ENCODE measurements at regions not wholly inside any gene's neighbourhood (a gene's known extent, or its start where the extent isn't known, plus 50 kb on each side); places are given as distances from the start of the nearest gene placed in this dataset.
"Not testable (repeated sequence)": the region's sequence is repeated elsewhere in the genome, so short reads cannot be mapped to it uniquely, and the experiment has no call there.

DNA sequence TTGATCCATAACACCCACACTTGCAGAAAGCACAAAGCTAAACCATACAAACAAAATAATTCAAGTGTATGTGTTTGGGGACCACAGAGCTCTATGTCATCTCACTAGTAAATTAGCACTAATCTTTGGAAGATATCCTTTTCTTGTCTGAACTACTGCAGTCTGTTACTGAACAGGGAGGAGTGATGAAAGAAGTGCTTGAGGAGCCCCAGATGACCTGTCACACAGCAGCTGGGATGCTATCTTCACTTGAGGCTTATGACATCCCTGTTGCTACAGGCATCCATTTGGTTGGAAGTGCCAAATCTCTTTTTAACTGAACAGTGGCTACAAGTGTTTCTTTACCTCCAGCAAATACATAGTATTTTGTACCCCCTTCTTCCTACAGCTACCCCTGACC, 386.3 kb upstream of the CHAC2 start:
- DNase-seq (ENCODE audit: low read depth in 3 of 3, low spot score in 2 of 3): no peak

DNA sequence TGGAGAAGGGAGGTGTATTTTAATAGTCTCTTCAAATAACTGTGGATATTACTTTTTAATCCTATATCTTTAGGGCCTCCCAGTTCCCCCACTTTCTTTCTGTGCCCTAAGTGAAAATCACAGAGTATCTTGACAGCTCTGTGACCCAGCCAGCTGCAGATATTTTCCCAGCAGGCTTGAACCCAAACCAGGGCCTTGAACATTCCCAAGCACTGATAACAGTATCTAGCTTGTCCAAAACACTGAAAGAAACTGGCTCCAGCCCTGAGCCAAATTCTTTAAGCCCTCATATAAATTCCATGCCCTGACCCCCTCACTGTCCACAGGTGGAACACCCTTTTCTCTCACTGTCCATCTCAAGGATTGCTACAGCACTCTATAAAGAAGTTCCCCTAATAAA, 388.1 kb upstream of the CHAC2 start:
- DNase-seq (ENCODE audit: low read depth in 3 of 3, low spot score in 2 of 3): no peak

DNA sequence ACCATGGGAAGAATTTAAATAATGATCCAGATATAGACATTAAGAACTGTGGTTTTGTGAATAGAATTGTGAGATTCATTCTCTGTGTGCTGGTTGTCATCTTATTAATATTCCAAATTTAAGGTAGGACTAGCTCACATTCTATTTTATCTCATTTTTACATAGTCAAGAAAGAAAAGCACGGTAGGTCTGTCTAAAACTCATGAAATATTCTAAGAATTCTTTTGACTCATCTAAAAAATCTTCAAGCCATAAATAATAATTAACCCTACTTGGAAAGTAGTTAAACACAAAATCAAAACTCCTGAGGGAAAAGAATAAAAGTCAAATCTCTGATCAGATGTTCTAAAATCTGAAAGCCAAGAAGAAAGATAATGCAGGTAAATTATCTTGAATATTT, 388.8 kb upstream of the CHAC2 start:
- no peak for DNase-seq (ENCODE audit: low read depth in 3 of 3, low spot score in 2 of 3)

DNA sequence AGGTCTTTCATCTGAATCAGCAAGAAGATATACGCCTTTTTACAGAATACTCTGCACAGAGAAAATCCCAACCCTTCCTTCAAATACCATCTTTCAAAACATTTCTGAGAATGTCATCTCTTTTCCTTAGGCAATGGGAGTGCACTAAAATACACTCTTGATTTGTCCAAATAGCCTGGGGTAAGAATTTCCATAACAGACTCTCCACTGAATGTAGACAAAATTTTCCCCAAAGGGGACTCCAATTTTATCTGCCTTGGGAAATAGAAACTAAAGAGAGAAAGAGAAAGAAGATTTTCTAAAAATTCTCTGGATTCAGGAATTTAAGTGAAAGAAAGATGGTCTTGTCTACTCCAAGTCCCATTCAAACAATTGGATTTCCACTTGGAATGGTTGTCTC, 394.5 kb upstream of the CHAC2 start:
- DNase-seq (ENCODE audit: low read depth in 3 of 3, low spot score in 2 of 3): no peak

DNA sequence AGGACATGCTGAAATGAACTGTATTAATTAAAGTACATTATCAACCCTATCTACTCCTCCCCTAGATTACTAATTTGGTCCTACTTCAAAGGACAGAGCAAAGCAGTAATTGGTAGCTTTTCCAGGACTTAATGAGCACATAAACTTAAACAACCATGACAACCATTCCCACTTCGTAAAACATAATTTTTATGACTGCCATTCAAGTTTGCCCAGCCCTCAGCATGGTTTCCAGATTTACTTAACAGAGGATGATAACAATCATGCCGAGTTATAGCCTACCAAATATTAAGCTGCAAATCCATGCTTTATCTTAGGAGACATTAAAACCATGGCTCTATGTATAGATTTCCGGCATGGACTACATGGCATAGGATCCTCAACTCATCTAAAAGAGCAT, 401.1 kb upstream of the CHAC2 start:
- no peak for DNase-seq (ENCODE audit: low read depth in 3 of 3, low spot score in 2 of 3)

DNA sequence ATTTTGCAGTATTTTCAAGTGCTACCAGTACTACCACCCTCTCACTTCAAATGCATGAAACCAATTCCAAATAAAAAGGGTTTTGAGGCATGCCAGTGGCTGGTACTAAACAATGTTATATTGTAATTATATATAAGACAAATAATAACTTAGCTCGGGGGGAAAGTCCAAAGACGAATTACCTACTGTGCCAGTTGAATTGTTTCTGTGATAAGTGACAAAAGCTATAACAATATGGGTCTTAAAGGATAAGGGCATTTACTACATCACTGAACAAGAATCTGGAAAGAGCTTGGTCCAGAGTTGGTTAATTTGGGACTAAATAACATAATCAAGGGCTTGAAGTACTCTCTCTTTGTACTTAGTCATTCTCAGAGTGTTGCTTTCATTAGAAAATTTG, 404.7 kb upstream of the CHAC2 start:
- no peak for DNase-seq (ENCODE audit: low read depth in 3 of 3, low spot score in 2 of 3)

DNA sequence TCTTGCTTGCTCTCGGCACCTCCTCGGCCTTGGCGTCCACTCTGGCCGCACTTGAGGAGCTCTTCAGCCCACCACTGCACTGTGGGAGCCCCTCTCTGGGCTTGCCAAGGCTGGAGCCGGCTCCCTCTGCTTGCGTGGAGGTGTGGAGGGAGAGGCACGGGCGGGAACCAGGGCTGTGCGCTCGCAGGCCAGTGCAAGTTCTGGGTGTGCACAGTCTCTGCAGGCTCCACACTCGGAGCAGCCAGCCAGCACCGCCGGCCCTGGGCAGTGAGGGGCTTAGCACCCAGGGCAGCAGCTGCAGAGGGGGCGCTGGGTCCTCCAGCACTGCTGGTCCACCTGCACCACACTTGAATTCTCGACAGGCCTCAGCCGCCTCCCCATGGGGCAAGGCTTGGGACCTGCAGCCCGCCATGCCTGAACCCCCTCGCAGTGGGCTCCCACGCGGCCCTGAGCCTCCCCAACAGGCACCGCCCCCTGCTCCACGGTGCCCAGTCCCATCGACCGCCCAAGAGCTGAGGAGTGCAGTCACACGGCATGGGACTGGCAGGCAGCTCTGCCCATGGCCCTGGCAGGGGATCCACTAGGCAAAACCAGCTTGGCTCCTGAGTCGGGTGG, 411.2 kb upstream of the CHAC2 start:
- no peak for DNase-seq (ENCODE audit: low read depth in 3 of 3, low spot score in 2 of 3)

DNA sequence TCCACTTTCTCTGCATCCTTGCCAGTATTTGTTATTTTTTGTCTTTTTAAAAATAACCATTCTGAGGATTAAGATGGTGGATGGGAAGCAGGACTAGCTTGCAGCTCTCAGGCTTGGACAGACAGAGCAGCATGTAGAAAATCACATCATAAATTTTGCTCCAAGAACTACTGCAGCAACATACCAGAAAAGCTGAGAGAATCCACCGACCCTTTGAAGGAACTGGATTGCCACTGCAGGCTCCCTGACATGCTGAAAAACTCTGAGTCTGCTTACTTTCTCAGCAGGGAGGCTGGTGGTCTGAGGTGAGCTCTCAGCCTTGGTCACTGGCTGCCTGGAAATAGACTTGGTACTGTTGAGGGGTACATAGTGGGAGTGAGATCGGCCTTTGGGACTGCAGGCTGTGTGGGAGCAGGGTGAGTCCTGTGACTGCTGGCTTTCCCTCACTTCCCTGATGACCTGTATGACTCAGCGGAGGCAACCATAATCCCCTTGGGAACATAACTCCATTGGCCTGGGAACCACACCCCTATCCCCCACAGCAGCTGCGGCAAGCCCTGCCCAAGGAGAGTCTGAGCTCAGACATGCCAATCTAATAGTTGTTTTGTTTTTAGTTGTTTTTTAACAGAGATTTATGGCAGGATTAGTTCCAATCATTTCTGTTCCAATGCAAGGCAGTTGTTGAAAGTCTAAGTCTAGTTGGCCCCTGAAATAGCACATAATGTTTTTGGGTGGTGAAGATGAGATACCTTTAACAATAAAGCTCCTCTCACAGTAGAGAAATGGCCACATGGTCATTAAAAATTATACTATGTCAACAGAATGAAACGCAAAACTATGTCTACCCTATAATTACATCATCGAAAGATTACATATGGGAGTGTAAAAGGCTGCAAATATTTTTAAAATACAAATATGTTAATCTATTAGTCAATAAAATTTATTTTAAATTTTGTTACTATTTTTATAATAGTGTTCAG, 414.2 kb upstream of the CHAC2 start:
- DNase-seq (ENCODE audit: low read depth in 3 of 3, low spot score in 2 of 3): no peak

DNA sequence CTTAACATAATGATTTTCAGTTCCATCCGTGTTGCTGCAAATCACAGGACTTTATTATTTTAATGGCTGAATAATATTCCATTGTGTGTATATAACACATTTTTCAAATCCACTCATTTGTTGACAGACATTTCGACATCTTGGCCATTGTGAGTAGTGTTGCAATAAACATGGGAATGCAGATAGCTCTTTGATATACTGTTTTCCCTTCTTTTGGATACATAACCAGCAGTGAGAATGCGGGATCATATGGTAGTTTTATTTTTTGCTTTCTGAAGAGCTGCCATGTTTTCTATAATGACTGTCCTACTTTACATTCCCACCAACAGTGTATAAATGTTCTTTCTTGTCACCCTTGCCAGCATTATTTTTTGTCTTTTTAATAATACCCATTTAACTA, 420.3 kb upstream of the CHAC2 start:
- no peak for DNase-seq (ENCODE audit: low read depth in 3 of 3, low spot score in 2 of 3)

DNA sequence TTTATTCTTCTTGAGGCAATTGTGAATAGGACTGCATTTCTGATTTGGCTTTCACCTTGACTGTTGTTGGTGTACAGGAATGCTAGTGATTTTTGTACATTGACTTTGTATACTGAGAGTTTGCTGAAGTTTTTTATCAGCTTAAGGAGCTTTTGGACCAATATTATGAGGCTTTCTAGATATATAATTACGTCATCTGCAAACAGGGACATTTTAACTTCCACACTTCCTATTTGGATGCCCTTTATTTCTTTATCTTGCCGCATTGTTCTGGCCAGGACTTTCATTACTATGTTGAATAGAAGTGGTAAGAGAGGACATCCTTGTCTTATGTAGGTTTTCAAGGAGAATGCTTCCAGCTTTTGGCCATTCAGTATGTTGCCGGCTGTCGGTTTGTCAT, 425.4 kb upstream of the CHAC2 start:
- no peak for DNase-seq (ENCODE audit: low read depth in 3 of 3, low spot score in 2 of 3)

DNA sequence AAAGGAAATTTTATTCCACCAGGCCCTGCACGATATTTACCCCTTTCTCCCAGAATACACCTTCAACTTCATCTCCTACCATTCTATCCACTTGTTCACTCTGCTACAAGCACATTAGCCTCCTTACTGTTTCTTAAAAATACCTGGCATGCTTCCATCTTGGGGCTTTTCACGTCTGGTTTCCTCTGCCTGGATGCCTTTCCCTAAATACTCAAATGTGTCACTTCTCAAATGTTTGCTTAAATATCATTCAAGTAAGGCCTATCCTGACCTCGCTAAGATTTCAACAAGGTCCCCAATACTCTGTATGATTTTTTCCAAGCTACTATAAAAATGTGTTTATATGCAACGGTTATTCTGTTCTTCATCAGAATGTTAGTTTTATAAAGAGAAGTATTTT, 433.0 kb upstream of the CHAC2 start:
- no peak for DNase-seq (ENCODE audit: low read depth in 3 of 3, low spot score in 2 of 3)

DNA sequence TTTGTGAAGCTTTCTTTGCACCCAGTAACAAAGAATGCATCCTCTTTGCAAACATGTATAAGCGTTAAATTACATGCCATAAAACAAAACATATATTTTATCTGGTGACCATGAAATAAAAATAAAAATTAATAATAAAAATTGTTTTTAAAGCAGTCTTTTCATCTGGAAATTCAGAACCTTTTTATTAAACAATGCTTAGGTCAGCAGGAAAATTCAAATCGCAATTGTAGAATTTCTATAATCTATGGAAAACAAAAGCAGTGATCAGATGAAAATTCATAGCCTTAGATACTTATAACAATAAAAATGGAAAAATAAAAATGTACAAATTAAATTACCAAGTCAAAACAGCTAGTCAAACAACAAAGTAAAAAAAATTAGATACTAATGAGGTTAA, 435.9 kb upstream of the CHAC2 start:
- no peak for DNase-seq (ENCODE audit: low read depth in 3 of 3, low spot score in 2 of 3)

DNA sequence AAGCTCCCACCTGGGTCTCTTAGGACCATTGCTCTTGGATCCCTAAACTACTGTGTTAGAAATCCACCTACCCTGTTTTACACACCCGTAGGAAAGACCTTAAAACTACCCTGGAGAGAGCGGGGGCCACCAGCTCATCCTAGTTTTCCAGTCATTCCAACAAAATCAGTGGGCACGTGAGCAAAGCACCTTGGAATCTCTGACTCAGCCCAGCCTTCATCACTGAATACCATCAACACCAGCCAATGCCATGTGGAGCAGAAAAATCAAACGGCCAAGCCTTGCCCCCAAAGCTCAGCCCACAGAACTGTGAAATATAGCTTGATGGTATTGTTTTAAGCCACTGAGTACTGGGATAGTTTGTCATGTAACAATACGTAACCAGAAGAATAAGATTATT, 449.7 kb upstream of the CHAC2 start:
- no peak for DNase-seq (ENCODE audit: low read depth in 3 of 3, low spot score in 2 of 3)

DNA sequence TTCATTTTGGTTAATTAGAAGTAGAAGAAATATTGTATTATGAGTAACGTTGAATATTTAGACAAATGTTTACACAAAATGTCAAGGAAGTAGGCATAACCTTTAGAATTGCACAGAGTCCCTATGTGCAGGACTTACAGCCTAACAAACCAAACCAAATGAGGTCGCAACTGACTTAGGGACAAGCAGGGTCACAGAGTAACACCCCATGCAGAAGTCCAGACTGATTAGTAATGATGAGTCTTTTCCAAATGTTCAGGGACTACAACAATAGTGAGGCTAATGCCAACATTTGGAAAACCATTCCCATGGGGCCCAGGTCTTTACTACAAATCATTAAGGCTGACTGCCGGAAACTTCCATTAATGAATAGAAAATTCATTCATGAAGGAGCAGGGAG, 452.5 kb upstream of the CHAC2 start:
- no peak for DNase-seq (ENCODE audit: low read depth in 3 of 3, low spot score in 2 of 3)

DNA sequence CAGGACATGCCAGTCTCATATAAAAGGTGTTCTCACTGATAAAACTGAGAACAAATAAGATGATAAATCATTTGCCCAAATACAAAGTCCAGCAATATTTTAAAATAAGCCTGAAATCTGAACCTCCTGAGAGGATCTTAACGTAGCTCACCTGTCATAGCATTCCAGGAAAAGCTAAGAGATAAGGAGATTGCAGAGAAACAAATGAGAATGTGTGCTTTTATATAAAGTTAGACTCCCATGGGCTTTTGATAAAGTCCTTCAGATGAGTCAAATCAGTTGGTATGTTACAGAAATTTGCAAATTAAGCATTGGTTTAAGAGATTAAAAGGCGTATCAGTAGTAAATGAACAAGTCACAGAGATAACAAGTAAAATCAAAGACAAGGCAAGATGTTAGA, 452.9 kb upstream of the CHAC2 start:
- DNase-seq (ENCODE audit: low read depth in 3 of 3, low spot score in 2 of 3): no peak

DNA sequence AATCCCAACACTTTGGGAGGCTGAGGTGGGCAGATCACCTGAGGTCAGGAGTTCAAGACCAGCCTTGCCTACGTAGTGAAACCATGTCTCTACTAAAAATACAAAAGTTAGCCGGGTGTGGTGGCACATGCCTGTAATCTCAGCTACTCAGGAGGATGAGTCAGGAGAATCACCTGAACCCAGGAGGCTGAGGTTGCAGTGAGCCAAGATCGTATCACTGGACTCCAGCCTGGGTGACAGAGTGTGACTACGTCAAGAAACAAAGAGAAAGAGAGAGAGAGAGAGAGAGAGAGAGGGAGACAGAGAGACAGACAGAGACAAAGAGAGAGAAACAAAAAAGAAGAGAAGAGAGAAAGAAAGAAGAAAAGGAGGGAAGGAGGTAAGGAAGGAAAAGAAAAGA, 454.0 kb upstream of the CHAC2 start:
- not testable (repeated sequence) for DNase-seq (ENCODE audit: low read depth in 3 of 3, low spot score in 2 of 3)

DNA sequence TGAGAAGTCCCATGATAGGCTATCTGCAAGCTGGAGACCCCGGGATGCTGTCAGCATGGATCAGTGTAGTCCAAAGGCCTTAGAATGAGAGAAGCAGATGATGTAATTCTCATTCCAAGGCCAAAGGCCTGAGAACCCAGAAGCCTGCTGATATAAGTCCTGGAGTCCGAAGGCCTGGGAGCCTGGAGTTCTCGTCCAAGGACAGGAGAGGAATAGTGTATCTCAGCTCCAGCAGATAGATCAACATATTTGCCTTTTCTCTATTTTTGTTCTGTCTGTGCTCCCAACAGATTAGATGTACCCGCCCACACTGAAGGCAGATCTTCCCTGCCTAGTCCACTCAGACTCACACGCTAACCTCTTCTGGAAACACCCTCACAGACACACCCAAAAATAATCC, 454.9 kb upstream of the CHAC2 start:
- no peak for DNase-seq (ENCODE audit: low read depth in 3 of 3, low spot score in 2 of 3)

DNA sequence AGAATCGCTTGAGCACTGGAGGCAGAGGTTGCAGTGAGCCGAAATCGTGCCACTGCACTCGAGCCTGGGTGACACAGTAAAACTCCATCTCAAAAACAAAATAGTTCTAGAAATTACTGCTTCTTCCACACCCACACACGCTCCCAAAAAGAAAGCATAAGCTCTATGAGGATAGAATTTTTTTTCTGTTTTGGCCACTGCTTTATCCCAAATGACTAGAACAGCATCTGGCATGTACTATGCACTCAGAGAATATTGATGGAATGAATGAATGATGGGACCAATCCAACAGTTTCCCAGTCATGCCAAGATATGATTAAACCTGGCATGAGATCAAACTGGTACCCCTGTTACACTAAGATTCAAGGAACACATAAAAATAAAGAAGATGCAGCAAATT, 455.4 kb upstream of the CHAC2 start:
- DNase-seq (ENCODE audit: low read depth in 3 of 3, low spot score in 2 of 3): no peak

DNA sequence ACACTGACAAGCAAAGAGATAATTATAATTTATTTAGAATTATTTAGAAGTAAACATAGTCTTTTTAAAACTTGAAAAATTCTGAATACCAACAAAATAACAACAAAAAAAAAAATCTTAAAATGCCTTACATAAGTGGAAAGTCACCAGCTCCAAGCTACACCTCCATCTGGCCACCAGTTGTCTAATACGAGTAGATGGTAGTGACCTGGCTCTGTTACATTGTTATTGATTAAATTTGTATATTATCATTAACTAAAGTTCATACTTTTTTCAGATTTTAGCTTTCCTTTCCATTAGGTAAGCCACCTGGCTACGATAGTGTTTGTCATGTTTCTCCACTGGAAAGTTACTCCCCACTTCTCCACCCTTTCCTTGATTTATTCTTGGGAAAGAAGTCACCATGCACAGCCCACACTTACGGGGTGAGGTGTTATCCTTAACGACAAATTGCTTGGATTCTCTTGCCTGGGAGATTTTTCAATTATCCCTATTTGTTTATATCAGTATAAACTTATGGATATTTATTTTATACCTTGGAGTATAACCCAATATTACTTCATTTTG, 464.5 kb upstream of the CHAC2 start:
- DNase-seq (ENCODE audit: low read depth in 3 of 3, low spot score in 2 of 3): no peak

DNA sequence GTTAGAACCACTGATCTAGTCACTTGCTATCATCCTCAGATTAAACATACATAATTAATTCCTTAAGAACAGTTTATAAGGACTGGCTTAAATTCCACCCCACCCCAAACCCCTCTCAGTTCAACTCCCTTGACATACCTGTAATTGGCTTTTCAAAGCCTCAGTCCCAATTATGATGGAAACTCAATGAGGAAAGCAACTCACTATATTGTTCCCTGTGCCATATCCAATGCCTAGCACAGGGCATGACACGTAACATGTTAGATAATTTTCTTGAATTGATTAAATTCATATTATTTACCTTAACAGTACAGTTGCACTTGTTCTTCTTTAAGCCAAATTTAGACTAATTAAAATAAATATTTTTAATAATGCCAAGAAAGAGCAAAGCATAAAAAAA, 465.1 kb upstream of the CHAC2 start:
- no peak for DNase-seq (ENCODE audit: low read depth in 3 of 3, low spot score in 2 of 3)

DNA sequence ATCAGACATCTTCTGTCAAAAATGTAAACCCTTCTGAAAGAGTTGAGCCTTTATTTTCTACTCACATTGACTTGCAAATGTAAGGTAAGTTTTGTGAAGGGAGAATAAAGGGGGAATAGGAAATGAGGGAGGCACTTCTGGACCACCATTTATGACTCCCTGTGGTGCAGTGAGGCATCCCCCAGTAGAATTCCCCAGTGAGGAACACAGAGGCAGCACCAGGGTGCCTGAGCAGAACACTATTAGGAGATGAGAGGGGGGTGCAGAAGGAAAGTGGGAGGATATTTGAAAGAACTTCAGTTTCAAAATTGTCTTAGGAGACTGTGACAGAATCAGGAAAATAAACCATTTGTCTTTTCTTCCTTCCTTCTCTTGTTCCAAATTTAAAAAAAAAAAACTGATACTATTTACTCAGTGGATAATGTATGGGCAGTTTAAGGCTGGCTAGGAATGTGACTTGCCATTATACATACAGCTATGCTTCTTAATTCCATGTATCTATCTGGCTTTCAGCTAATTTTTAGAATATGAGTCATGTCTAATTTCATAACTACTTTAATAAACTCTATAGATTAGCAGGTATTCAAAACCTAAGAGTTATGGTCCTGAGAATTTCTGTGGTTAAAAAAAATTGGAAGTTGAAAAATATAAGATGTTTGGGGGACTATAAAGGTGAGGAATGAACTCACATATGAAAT, 478.1 kb upstream of the CHAC2 start:
- DNase-seq (ENCODE audit: low read depth in 3 of 3, low spot score in 2 of 3): no peak
